WTC11 (cell line): ENCODE measurements at regions not wholly inside any gene's neighbourhood (a gene's known extent, or its start where the extent isn't known, plus 50 kb on each side); places are given as distances from the start of the nearest gene placed in this dataset.

ENCODE experiments used
- ATAC-seq: fragments of 200-7000 bp; cut with Tn5 transposase; 2 replicates; pipeline ENCODE4 v1.10.0; 2021; ENCODE audit warnings: mild to moderate bottlenecking, moderate library complexity
- CTCF ChIA-PET: fragments of 300-600 bp; sonication (Branson Sonifier 250); formaldehyde crosslinking; loops from one replicate; lab custom pipeline; 2021; ENCODE audit warnings: antibody characterized with exemption; lab: Charles Lee
- POLR2A ChIA-PET: fragments of 350-600 bp; sonication (Branson Sonifier 250); formaldehyde crosslinking; loops from one replicate; lab custom pipeline; 2021; ENCODE audit warnings: antibody characterized with exemption; lab: Charles Lee
- DNase-seq: peaks from one replicate; pipeline ENCODE4 v3.0.0; 2021; ENCODE audit warnings: low spot score
- H3K27ac Mint-ChIP-seq: 2 replicates; pipeline ENCODE4 v1.8.0; 2021; ENCODE audit warnings: mixed read lengths
- H3K27me3 Mint-ChIP-seq: 2 replicates; pipeline ENCODE4 v1.8.0; 2021; ENCODE audit warnings: low read depth, mild to moderate bottlenecking, moderate library complexity, mixed read lengths
- H3K36me3 Mint-ChIP-seq: 2 replicates; pipeline ENCODE4 v1.8.0; 2021; ENCODE audit warnings: mixed read lengths
- H3K4me1 Mint-ChIP-seq: 2 replicates; pipeline ENCODE4 v1.8.0; 2022; ENCODE audit warnings: mixed read lengths
- H3K4me3 Mint-ChIP-seq: 2 replicates; pipeline ENCODE4 v1.8.0; 2021; ENCODE audit warnings: mild to moderate bottlenecking, moderate library complexity, mixed read lengths
- H3K9me3 Mint-ChIP-seq: 2 replicates; pipeline ENCODE4 v1.8.0; 2021; ENCODE audit warnings: mixed read lengths
- CREM ChIP-seq: sonication (generic); formaldehyde crosslinking; IDR thresholded peaks from 2 replicates; pipeline ENCODE4 v1.8.1; 2022; ENCODE audit warnings: mild to moderate bottlenecking, missing genetic modification reagents, moderate library complexity
- FOXP1 ChIP-seq: sonication (generic); formaldehyde crosslinking; IDR thresholded peaks from 2 replicates; pipeline ENCODE4 v1.8.0; 2022; ENCODE audit warnings: missing genetic modification reagents, mild to moderate bottlenecking, moderate library complexity, borderline replicate concordance
- JAZF1 ChIP-seq: fragments of 250-450 bp; sonication (Bioruptor Pico); IDR thresholded peaks from 2 replicates; pipeline ENCODE4 v1.9.0; 2021; ENCODE audit warnings: moderate library complexity, mild to moderate bottlenecking, inconsistent platforms
- RELA ChIP-seq: sonication (generic); formaldehyde crosslinking; IDR thresholded peaks from 2 replicates; pipeline ENCODE4 v1.8.1; 2022; ENCODE audit warnings: missing genetic modification reagents, mild to moderate bottlenecking, borderline replicate concordance
- RORB ChIP-seq: fragments of 250-450 bp; sonication (Bioruptor Pico); IDR thresholded peaks from 2 replicates; pipeline ENCODE4 v1.9.0; 2021; ENCODE audit warnings: mild to moderate bottlenecking
- SMAD3 ChIP-seq: sonication (generic); formaldehyde crosslinking; IDR thresholded peaks from 2 replicates; pipeline ENCODE4 v1.8.0; 2022; ENCODE audit warnings: missing genetic modification reagents, mild to moderate bottlenecking, borderline replicate concordance
- ZNF396 ChIP-seq: fragments of 250-450 bp; sonication (Bioruptor Pico); IDR thresholded peaks from 2 replicates; pipeline ENCODE4 v1.8.0; 2021; ENCODE audit warnings: mild to moderate bottlenecking, moderate library complexity, borderline replicate concordance
- TF ChIP-seq, protein P1 (sequence below): sonication (generic); formaldehyde crosslinking; conservative IDR thresholded peaks from 2 replicates; pipeline ENCODE4 v1.8.1; 2023; ENCODE audit warnings: mild to moderate bottlenecking, low read depth, missing genetic modification reagents, moderate library complexity
- TF ChIP-seq, protein P2 (sequence below): sonication (generic); formaldehyde crosslinking; IDR thresholded peaks from 2 replicates; pipeline ENCODE4 v1.8.0; 2022; ENCODE audit warnings: mild to moderate bottlenecking, missing genetic modification reagents
- TF ChIP-seq, protein P3 (sequence below): sonication (generic); formaldehyde crosslinking; IDR thresholded peaks from 2 replicates; pipeline ENCODE4 v1.8.1; 2023; ENCODE audit warnings: mild to moderate bottlenecking, moderate library complexity, missing genetic modification reagents
- TF ChIP-seq, protein P4 (sequence below): sonication (generic); formaldehyde crosslinking; IDR thresholded peaks from 2 replicates; pipeline ENCODE4 v1.8.0; 2022; ENCODE audit warnings: mild to moderate bottlenecking, missing genetic modification reagents
- TF ChIP-seq, protein P5 (sequence below): sonication (generic); formaldehyde crosslinking; IDR thresholded peaks from 2 replicates; pipeline ENCODE4 v1.8.0; 2023; ENCODE audit warnings: missing genetic modification reagents, mild to moderate bottlenecking, borderline replicate concordance
- TF ChIP-seq, protein P6 (sequence below): fragments of 250-450 bp; sonication (Bioruptor Pico); IDR thresholded peaks from 2 replicates; pipeline ENCODE4 v1.9.0; 2021; ENCODE audit warnings: mild to moderate bottlenecking
- TF ChIP-seq, protein P7 (sequence below): sonication (generic); formaldehyde crosslinking; IDR thresholded peaks from 2 replicates; pipeline ENCODE4 v1.8.0; 2022; ENCODE audit warnings: missing genetic modification reagents
- TF ChIP-seq, protein P8 (sequence below): sonication (generic); formaldehyde crosslinking; IDR thresholded peaks from 2 replicates; pipeline ENCODE4 v1.8.0; 2022; ENCODE audit warnings: mild to moderate bottlenecking, missing genetic modification reagents

DNA sequence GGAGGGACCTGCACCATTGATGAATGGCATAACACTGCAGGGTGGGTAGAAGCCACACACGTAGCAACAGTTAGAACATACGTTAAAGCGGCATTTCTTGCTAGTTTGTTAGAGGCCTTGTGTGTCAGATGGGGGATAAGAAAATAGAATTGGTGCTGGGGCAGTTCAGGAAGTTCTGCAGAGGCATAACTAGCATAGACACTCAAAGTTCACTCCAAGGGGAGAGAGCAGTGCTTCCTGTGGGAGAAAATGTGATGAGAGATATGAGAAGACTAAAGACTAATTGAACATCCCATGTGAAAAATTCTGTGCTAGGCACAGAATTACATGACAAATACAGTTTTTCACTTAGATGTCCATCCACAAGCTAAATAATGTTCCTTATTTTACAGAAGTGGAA lies 327.1 kb downstream of the ZNF621 start:
- no peaks in the 10 kb centered on the region for H3K9me3 Mint-ChIP-seq
- H3K36me3 Mint-ChIP-seq = no peaks in the 10 kb centered on the region
- ChIA-PET CTCF (no interaction called here), POLR2A (no interaction called here)
- no peak overlapping the region for H3K4me3 Mint-ChIP-seq
- no peak for ATAC-seq
- H3K27ac Mint-ChIP-seq = no peak overlapping the region
- TF ChIP-seq, protein P1, sequence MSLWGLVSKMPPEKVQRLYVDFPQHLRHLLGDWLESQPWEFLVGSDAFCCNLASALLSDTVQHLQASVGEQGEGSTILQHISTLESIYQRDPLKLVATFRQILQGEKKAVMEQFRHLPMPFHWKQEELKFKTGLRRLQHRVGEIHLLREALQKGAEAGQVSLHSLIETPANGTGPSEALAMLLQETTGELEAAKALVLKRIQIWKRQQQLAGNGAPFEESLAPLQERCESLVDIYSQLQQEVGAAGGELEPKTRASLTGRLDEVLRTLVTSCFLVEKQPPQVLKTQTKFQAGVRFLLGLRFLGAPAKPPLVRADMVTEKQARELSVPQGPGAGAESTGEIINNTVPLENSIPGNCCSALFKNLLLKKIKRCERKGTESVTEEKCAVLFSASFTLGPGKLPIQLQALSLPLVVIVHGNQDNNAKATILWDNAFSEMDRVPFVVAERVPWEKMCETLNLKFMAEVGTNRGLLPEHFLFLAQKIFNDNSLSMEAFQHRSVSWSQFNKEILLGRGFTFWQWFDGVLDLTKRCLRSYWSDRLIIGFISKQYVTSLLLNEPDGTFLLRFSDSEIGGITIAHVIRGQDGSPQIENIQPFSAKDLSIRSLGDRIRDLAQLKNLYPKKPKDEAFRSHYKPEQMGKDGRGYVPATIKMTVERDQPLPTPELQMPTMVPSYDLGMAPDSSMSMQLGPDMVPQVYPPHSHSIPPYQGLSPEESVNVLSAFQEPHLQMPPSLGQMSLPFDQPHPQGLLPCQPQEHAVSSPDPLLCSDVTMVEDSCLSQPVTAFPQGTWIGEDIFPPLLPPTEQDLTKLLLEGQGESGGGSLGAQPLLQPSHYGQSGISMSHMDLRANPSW (CRISPR knock-in tag) = no peak
- TF ChIP-seq, protein P2, sequence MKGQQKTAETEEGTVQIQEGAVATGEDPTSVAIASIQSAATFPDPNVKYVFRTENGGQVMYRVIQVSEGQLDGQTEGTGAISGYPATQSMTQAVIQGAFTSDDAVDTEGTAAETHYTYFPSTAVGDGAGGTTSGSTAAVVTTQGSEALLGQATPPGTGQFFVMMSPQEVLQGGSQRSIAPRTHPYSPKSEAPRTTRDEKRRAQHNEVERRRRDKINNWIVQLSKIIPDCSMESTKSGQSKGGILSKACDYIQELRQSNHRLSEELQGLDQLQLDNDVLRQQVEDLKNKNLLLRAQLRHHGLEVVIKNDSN (CRISPR knock-in tag) = no peak
- TF ChIP-seq, protein P3, sequence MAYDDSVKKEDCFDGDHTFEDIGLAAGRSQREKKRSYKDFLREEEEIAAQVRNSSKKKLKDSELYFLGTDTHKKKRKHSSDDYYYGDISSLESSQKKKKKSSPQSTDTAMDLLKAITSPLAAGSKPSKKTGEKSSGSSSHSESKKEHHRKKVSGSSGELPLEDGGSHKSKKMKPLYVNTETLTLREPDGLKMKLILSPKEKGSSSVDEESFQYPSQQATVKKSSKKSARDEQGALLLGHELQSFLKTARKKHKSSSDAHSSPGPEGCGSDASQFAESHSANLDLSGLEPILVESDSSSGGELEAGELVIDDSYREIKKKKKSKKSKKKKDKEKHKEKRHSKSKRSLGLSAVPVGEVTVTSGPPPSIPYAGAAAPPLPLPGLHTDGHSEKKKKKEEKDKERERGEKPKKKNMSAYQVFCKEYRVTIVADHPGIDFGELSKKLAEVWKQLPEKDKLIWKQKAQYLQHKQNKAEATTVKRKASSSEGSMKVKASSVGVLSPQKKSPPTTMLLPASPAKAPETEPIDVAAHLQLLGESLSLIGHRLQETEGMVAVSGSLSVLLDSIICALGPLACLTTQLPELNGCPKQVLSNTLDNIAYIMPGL (CRISPR knock-in tag) = no peak
- TF ChIP-seq, protein P4, sequence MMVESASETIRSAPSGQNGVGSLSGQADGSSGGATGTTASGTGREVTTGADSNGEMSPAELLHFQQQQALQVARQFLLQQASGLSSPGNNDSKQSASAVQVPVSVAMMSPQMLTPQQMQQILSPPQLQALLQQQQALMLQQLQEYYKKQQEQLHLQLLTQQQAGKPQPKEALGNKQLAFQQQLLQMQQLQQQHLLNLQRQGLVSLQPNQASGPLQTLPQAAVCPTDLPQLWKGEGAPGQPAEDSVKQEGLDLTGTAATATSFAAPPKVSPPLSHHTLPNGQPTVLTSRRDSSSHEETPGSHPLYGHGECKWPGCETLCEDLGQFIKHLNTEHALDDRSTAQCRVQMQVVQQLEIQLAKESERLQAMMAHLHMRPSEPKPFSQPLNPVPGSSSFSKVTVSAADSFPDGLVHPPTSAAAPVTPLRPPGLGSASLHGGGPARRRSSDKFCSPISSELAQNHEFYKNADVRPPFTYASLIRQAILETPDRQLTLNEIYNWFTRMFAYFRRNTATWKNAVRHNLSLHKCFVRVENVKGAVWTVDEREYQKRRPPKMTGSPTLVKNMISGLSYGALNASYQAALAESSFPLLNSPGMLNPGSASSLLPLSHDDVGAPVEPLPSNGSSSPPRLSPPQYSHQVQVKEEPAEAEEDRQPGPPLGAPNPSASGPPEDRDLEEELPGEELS (CRISPR knock-in tag) = no peak
- no peak for TF ChIP-seq FOXP1 (CRISPR knock-in tag)
- TF ChIP-seq, protein P5, sequence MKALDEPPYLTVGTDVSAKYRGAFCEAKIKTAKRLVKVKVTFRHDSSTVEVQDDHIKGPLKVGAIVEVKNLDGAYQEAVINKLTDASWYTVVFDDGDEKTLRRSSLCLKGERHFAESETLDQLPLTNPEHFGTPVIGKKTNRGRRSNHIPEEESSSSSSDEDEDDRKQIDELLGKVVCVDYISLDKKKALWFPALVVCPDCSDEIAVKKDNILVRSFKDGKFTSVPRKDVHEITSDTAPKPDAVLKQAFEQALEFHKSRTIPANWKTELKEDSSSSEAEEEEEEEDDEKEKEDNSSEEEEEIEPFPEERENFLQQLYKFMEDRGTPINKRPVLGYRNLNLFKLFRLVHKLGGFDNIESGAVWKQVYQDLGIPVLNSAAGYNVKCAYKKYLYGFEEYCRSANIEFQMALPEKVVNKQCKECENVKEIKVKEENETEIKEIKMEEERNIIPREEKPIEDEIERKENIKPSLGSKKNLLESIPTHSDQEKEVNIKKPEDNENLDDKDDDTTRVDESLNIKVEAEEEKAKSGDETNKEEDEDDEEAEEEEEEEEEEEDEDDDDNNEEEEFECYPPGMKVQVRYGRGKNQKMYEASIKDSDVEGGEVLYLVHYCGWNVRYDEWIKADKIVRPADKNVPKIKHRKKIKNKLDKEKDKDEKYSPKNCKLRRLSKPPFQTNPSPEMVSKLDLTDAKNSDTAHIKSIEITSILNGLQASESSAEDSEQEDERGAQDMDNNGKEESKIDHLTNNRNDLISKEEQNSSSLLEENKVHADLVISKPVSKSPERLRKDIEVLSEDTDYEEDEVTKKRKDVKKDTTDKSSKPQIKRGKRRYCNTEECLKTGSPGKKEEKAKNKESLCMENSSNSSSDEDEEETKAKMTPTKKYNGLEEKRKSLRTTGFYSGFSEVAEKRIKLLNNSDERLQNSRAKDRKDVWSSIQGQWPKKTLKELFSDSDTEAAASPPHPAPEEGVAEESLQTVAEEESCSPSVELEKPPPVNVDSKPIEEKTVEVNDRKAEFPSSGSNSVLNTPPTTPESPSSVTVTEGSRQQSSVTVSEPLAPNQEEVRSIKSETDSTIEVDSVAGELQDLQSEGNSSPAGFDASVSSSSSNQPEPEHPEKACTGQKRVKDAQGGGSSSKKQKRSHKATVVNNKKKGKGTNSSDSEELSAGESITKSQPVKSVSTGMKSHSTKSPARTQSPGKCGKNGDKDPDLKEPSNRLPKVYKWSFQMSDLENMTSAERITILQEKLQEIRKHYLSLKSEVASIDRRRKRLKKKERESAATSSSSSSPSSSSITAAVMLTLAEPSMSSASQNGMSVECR (CRISPR knock-in tag) = no peak
- no peak for TF ChIP-seq SMAD3 (CRISPR knock-in tag)
- TF ChIP-seq, protein P6, sequence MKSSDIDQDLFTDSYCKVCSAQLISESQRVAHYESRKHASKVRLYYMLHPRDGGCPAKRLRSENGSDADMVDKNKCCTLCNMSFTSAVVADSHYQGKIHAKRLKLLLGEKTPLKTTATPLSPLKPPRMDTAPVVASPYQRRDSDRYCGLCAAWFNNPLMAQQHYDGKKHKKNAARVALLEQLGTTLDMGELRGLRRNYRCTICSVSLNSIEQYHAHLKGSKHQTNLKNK (CRISPR knock-in tag) = no peak
- TF ChIP-seq, protein P7, sequence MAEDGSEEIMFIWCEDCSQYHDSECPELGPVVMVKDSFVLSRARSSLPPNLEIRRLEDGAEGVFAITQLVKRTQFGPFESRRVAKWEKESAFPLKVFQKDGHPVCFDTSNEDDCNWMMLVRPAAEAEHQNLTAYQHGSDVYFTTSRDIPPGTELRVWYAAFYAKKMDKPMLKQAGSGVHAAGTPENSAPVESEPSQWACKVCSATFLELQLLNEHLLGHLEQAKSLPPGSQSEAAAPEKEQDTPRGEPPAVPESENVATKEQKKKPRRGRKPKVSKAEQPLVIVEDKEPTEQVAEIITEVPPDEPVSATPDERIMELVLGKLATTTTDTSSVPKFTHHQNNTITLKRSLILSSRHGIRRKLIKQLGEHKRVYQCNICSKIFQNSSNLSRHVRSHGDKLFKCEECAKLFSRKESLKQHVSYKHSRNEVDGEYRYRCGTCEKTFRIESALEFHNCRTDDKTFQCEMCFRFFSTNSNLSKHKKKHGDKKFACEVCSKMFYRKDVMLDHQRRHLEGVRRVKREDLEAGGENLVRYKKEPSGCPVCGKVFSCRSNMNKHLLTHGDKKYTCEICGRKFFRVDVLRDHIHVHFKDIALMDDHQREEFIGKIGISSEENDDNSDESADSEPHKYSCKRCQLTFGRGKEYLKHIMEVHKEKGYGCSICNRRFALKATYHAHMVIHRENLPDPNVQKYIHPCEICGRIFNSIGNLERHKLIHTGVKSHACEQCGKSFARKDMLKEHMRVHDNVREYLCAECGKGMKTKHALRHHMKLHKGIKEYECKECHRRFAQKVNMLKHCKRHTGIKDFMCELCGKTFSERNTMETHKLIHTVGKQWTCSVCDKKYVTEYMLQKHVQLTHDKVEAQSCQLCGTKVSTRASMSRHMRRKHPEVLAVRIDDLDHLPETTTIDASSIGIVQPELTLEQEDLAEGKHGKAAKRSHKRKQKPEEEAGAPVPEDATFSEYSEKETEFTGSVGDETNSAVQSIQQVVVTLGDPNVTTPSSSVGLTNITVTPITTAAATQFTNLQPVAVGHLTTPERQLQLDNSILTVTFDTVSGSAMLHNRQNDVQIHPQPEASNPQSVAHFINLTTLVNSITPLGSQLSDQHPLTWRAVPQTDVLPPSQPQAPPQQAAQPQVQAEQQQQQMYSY (CRISPR knock-in tag) = no peak
- no peak for TF ChIP-seq CREM (CRISPR knock-in tag)
- no peak for TF ChIP-seq JAZF1 (CRISPR knock-in tag)
- TF ChIP-seq, protein P8, sequence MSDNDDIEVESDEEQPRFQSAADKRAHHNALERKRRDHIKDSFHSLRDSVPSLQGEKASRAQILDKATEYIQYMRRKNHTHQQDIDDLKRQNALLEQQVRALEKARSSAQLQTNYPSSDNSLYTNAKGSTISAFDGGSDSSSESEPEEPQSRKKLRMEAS (CRISPR knock-in tag) = no peak
- TF ChIP-seq ZNF396 (CRISPR knock-in tag) = no peak
- TF ChIP-seq RORB (CRISPR knock-in tag) = no peak
- no peak for TF ChIP-seq RELA (CRISPR knock-in tag)
- no peaks in the 10 kb centered on the region for H3K27me3 Mint-ChIP-seq
- peaks cover 18% of the 10 kb centered on the region for H3K4me1 Mint-ChIP-seq
- no peak for DNase-seq
